ENCODE measurements at regions not wholly inside any gene's neighbourhood (a gene's known extent, or its start where the extent isn't known, plus 50 kb on each side); places are given as distances from the start of the nearest gene placed in this dataset.
A peak's percentile ranks its signal among the peaks of the same experiment; 100 is the strongest.
"Not testable (repeated sequence)": the region's sequence is repeated elsewhere in the genome, so short reads cannot be mapped to it uniquely, and the experiment has no call there.

DNA sequence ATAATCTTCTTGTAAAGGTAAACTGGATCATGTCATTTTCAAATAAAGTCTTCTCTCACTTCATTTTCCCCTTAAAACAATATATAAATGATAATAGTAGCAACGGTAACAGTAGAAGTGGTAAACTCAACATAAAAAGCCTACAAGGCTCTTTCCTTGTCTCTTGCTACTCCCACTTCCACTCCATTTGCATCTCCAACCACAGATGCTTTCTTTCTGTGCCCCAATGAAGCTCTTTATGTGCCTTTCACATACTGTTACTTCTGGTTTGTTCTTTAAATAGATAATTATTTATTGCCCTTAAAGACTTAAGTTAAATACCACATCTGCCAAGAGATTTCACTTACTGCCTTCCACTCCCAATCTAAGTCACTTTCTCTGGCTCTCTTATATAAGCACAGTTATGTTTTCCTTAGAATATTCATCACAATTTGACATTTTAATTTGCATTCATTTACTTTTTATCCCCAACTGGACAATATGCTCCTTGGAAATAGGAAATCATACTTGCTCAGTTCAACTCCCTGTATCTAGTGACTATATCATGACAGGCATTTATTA, 149.9 kb downstream of the CRPPA start:
- TF ChIP-seq, protein P1, sequence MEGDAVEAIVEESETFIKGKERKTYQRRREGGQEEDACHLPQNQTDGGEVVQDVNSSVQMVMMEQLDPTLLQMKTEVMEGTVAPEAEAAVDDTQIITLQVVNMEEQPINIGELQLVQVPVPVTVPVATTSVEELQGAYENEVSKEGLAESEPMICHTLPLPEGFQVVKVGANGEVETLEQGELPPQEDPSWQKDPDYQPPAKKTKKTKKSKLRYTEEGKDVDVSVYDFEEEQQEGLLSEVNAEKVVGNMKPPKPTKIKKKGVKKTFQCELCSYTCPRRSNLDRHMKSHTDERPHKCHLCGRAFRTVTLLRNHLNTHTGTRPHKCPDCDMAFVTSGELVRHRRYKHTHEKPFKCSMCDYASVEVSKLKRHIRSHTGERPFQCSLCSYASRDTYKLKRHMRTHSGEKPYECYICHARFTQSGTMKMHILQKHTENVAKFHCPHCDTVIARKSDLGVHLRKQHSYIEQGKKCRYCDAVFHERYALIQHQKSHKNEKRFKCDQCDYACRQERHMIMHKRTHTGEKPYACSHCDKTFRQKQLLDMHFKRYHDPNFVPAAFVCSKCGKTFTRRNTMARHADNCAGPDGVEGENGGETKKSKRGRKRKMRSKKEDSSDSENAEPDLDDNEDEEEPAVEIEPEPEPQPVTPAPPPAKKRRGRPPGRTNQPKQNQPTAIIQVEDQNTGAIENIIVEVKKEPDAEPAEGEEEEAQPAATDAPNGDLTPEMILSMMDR (IDR thresholded peaks at IDR 0.05; ENCODE audit: insufficient read depth, low read length, missing control alignments), result no peak
- CTCF ChIA-PET, result interaction anchor here (0.6 kb wide), 1 partner anchor 34 kb away, joined by 3 read pairs; no protein-coding TSS in a partner anchor
- no peak for DNase-seq (ENCODE audit: low read depth, low spot score)
- POLR2A ChIA-PET, result no interaction called here
- no peak overlapping the region for H3K4me3 ChIP-seq (ENCODE audit: low read depth, low read length)

DNA sequence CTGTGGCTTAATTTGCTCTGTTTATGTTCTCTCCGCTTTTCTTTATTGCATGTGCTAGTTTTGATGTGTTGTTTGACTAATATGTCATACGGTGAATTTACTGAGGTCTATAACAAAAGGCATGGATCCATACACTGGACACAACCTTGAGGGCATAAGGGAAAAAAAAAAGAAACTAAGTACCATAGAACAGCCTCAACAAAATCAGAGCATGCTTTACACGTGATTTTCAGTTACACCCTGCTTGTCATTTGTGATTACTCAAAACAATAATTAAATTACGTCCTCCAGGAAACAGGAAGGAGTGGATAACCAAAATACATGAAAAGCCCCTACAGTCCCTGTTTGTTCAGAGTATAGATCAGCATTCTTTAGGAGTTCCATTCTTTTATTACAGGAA, 150.5 kb downstream of the CRPPA start:
- TF ChIP-seq, protein P1 (IDR thresholded peaks at IDR 0.05; ENCODE audit: insufficient read depth, low read length, missing control alignments), result no peak
- H3K4me3 ChIP-seq (ENCODE audit: low read depth, low read length), result no peak overlapping the region
- ChIA-PET CTCF (no interaction called here), POLR2A (no interaction called here)
- no peak for DNase-seq (ENCODE audit: low read depth, low spot score)

DNA sequence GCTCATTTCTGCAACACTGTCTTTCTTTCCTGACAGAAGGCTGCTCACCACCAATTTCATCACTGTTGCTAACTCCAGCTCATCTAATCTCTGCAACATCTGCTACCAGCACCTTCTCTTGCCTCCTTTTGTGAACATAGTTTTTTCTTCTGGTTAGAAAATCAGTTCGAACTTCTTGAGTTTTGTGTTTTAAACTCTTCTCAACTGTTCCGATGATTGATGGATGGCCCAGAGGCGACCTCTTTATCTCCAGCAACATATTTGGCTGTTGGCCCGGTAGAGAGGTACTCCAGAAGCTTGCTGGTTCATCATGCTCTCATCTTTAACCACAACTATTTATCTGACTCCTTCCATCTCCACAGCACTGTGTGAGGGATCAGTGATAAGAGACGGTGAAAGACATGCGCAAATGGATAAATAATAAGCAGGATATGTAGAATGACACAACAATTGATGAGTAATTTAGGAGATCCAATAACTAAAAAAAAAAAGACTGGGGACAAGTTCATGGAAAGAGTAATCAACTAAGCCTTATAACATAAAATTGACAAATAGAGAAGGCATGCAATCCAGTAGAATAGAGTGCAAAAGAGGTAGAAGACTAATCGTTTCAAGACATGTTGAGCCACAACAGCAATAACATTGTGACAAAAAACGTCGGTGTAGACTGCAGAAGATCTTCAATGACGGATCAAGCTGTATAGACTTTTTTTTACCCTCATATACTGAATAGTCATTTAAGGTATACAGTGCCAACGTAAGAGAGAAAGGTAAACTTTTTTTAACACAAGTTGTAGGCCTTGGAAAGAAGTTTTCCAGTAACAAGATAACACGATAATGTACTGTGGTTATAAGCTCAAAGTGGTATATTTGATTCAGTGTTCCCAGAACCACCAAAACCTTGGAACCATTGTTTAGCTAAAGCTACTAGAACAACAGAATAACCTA, 152.2 kb downstream of the CRPPA start:
- POLR2A ChIA-PET, result no interaction called here
- DNase-seq (ENCODE audit: low read depth, low spot score), result peak; percentile 12
- CTCF ChIA-PET, result no interaction called here
- no peak overlapping the region for H3K4me3 ChIP-seq (ENCODE audit: low read depth, low read length)
- TF ChIP-seq, protein P1 (IDR thresholded peaks at IDR 0.05; ENCODE audit: insufficient read depth, low read length, missing control alignments), result no peak

DNA sequence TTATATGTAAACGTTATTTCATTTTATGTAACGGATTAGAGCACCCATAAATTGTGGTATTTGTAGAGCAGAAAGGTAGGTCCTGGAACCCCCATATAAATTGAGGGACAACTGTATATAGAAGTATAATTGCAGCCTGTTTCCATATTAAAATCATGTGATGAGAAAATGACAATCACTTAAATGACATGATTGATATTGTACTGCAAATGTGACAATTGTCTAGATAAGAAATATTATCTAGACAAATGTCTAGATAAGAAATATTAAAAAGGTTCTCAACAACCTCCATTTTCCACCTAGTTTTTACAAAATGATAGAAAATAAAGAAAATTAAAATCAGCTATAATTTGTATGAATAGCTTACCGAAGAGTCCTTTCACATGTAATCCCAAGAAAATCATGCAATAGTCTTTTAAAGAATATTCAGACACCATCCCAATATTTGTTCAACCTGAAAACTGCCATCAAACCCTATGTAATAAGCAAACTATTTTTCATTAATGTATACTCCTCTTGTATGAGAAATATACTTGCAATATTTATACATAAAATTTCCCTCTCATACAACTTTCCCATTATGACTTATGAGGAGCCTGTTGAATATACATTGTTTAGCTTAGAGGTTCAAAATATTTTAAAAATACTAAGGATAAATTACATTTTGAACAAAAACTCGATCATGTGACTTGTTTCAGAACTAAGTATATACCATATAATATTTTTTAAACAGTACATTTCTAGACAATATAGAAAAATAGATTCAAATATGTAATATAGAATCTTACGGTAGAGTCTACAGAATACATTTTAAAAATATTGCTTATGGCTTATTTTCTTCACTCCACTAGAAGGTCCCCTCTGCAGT, 153.2 kb downstream of the CRPPA start:
- ChIA-PET CTCF (no interaction called here), POLR2A (no interaction called here)
- TF ChIP-seq, protein P1 (IDR thresholded peaks at IDR 0.05; ENCODE audit: insufficient read depth, low read length, missing control alignments), result no peak
- H3K4me3 ChIP-seq (ENCODE audit: low read depth, low read length), result no peak overlapping the region
- no peak for DNase-seq (ENCODE audit: low read depth, low spot score)

DNA sequence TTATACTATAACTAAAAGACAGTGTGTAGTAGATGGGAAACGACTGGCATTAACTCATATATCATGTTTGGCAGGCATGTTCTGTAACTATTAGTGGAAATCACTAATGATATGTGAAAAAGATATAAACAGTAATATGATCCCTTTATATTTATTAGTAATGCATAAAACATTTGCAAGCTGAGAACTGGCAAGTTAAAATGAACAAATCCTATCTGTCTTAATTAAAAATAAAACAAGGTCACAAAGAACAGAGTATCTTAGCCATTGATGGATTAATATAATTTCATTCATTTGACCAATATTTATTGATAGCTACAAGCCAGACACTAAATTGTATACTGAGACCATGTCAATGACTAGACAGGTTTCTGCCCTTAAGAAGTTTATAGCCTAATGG, 154.5 kb downstream of the CRPPA start:
- ChIA-PET CTCF (interaction anchor here (0.7 kb wide), 1 partner anchor 298 kb away, joined by 3 read pairs; no protein-coding TSS in a partner anchor), POLR2A (no interaction called here)
- no peak for DNase-seq (ENCODE audit: low read depth, low spot score)
- H3K4me3 ChIP-seq (ENCODE audit: low read depth, low read length), result no peak overlapping the region
- TF ChIP-seq, protein P1 (IDR thresholded peaks at IDR 0.05; ENCODE audit: insufficient read depth, low read length, missing control alignments), result no peak

DNA sequence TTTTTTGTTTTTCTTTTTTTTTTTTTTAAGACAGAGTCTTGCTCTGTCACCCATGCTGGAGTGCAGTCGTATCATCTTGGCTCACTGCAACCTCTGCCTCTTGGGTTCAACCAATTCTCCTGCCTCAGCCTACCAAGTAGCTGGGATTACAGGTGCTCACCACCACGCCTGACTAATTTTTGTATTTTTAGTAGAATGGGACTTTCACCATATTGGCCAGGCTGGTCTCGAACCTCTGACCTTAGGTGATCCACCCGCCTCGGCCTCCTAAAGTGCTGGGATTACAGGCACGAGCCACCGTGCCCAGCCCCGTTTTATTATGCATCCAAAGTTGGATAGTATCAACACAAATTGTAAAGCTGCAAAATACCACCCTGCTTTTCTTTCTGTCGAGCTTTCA, 154.9 kb downstream of the CRPPA start:
- H3K4me3 ChIP-seq (ENCODE audit: low read depth, low read length); CTCF ChIA-PET; POLR2A ChIA-PET; DNase-seq (ENCODE audit: low read depth, low spot score): not testable (repeated sequence)
